Mesenchymal stem cell (in vitro differentiated cells and primary cell): ENCODE measurements at regions not wholly inside any gene's neighbourhood (a gene's known extent, or its start where the extent isn't known, plus 50 kb on each side); places are given as distances from the start of the nearest gene placed in this dataset.
A peak's percentile ranks its signal among the peaks of the same experiment; 100 is the strongest.
"Not testable (repeated sequence)": the region's sequence is repeated elsewhere in the genome, so short reads cannot be mapped to it uniquely, and the experiment has no call there.

Experiments used
- DNase-seq: peaks from one replicate; pipeline ENCODE4 v3.0.0-alpha.2; 2013
- H2AFZ ChIP-seq: one replicate; pipeline ENCODE4 v1.6.1; 2013; ENCODE audit warnings: low read depth, mild to moderate bottlenecking, control low read depth, inconsistent platforms, low read length, moderate library complexity
- H2AK5ac ChIP-seq: 2 replicates; pipeline ENCODE4 v1.6.1; 2013; ENCODE audit warnings: low read length, moderate library complexity, mild to moderate bottlenecking, inconsistent platforms; ENCODE audit not compliant: severe bottlenecking
- H2BK120ac ChIP-seq: one replicate; pipeline ENCODE4 v1.6.1; 2013; ENCODE audit warnings: low read depth, mild to moderate bottlenecking, inconsistent platforms, low read length, moderate library complexity
- H2BK12ac ChIP-seq, 2 experiments: one replicate each; pipeline ENCODE4 v1.6.1; 2013; ENCODE audit warnings: inconsistent platforms in 2 of 2, low read length in 2 of 2, mild to moderate bottlenecking in 2 of 2, moderate library complexity in 2 of 2, control low read depth in 1 of 2
- H2BK15ac ChIP-seq: one replicate; pipeline ENCODE4 v1.6.1; 2013; ENCODE audit warnings: mild to moderate bottlenecking, low read depth, inconsistent platforms; ENCODE audit not compliant: poor library complexity, severe bottlenecking
- H2BK5ac ChIP-seq: 2 replicates; pipeline ENCODE4 v1.6.1; 2013; ENCODE audit warnings: low read depth, mild to moderate bottlenecking, low read length, control low read depth, inconsistent platforms; ENCODE audit not compliant: poor library complexity, severe bottlenecking
- H3K14ac ChIP-seq, 2 experiments: one replicate each; pipeline ENCODE4 v1.6.1; 2013; ENCODE audit warnings: inconsistent platforms in 2 of 2, low read length in 2 of 2, control low read depth in 1 of 2, mild to moderate bottlenecking in 1 of 2, moderate library complexity in 1 of 2
- H3K18ac ChIP-seq, 2 experiments: one replicate each; pipeline ENCODE4 v1.6.1; 2013; ENCODE audit warnings: inconsistent platforms in 2 of 2, low read length in 2 of 2, control low read depth in 1 of 2, low read depth in 1 of 2, mild to moderate bottlenecking in 1 of 2
- H3K23ac ChIP-seq, 2 experiments: one replicate each; pipeline ENCODE4 v1.6.1; 2013; ENCODE audit warnings: inconsistent platforms in 2 of 2, low read length in 2 of 2, mild to moderate bottlenecking in 2 of 2, moderate library complexity in 2 of 2, control low read depth in 1 of 2
- H3K27ac ChIP-seq: 2 replicates; pipeline ENCODE4 v1.5.1; 2013; ENCODE audit warnings: mild to moderate bottlenecking, moderate library complexity, low read length, control low read depth, inconsistent platforms; ENCODE audit not compliant: poor library complexity, severe bottlenecking
- H3K27me3 ChIP-seq, 2 experiments: 2 replicates each; pipeline versions ENCODE4 v1.6.1 to v1.7.0; 2013; ENCODE audit warnings: low read length in 2 of 2, mild to moderate bottlenecking in 2 of 2, moderate library complexity in 2 of 2, control low read depth in 1 of 2, inconsistent platforms in 1 of 2; ENCODE audit not compliant: control insufficient read depth in 1 of 2, insufficient read depth in 1 of 2
- H3K36me3 ChIP-seq, 2 experiments: 2 replicates each; pipeline versions ENCODE4 v1.6.1 to v1.7.0; 2013; ENCODE audit warnings: low read length in 2 of 2, control low read depth in 1 of 2, inconsistent platforms in 1 of 2, low read depth in 1 of 2, mild to moderate bottlenecking in 1 of 2; ENCODE audit not compliant: insufficient read depth in 2 of 2, control insufficient read depth in 1 of 2
- H3K4ac ChIP-seq, 2 experiments: one replicate each; pipeline ENCODE4 v1.6.1; 2013; ENCODE audit warnings: inconsistent platforms in 2 of 2, low read length in 2 of 2, mild to moderate bottlenecking in 2 of 2, moderate library complexity in 2 of 2, control low read depth in 1 of 2, low read depth in 1 of 2
- H3K4me1 ChIP-seq: 2 replicates; pipeline ENCODE4 v1.6.1; 2013; ENCODE audit warnings: low read depth, low read length, control low read depth; ENCODE audit not compliant: control insufficient read depth, insufficient read depth
- H3K4me2 ChIP-seq: 2 replicates; pipeline ENCODE4 v1.6.1; 2013; ENCODE audit warnings: low read length, mild to moderate bottlenecking, inconsistent platforms; ENCODE audit not compliant: poor library complexity, severe bottlenecking
- H3K4me3 ChIP-seq, 2 experiments: 2 replicates each; pipeline versions ENCODE4 v1.5.1 to v1.7.0; 2013; ENCODE audit warnings: low read length in 2 of 2, mild to moderate bottlenecking in 2 of 2, control low read depth in 1 of 2, low read depth in 1 of 2; ENCODE audit not compliant: insufficient read depth in 1 of 2
- H3K79me1 ChIP-seq: replicated peaks from 2 replicates; pipeline ENCODE4 v1.6.1; 2013; ENCODE audit warnings: mild to moderate bottlenecking, control low read depth, low read length, inconsistent platforms; ENCODE audit not compliant: poor library complexity, severe bottlenecking
- H3K9ac ChIP-seq: 2 replicates; pipeline ENCODE4 v1.7.0; 2013; ENCODE audit warnings: mild to moderate bottlenecking, low read length, moderate library complexity
- H3K9me3 ChIP-seq: 2 replicates; pipeline ENCODE4 v1.7.0; 2013; ENCODE audit warnings: mild to moderate bottlenecking, low read length; ENCODE audit not compliant: control insufficient read depth
- H4K8ac ChIP-seq: one replicate; pipeline ENCODE4 v1.6.1; 2013; ENCODE audit warnings: inconsistent platforms, mild to moderate bottlenecking, low read length, moderate library complexity
- H4K91ac ChIP-seq: one replicate; pipeline ENCODE4 v1.6.1; 2013; ENCODE audit warnings: mild to moderate bottlenecking, low read length, inconsistent platforms
- WGBS: methylation state at CpG from one replicate; pipeline ENCODE4 v1.1.7; 2013; ENCODE audit warnings: mixed read lengths; 5-methylcytosine and 5-hydroxymethylcytosine counted together

DNA sequence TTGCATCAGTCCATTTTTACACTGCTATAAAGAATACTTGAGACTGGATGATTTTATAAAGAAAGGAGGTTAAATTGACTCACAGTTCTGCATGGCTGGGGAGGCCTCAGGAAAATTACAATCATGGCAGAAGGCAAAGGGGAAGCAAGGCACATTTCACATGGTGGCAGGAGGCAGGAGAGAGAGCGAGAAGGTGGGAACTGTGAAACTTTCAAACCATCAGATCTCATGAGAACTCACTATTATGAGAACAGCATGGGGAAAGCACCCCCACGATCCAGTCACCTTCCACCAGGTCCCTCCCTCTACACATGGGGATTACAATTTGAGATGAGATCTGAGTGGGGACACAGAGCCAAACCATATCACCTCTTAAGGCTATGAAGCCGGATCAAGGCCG is 441.0 kb upstream of the CBLB start:
- not testable (repeated sequence) for DNase-seq, H3K23ac ChIP-seq, H3K4ac ChIP-seq, H2AK5ac ChIP-seq, H3K27me3 ChIP-seq, H2BK120ac ChIP-seq, H3K27ac ChIP-seq, H3K4me1 ChIP-seq, H3K4me2 ChIP-seq, H3K36me3 ChIP-seq, H2BK12ac ChIP-seq, H4K91ac ChIP-seq, H4K8ac ChIP-seq, H3K18ac ChIP-seq, H2BK5ac ChIP-seq, H3K79me1 ChIP-seq, H3K9me3 ChIP-seq, H2AFZ ChIP-seq, H2BK15ac ChIP-seq, H3K4me3 ChIP-seq, H3K14ac ChIP-seq, H3K9ac ChIP-seq
- 100% methylated on average over 3 of the region's 4 CpGs for WGBS

DNA sequence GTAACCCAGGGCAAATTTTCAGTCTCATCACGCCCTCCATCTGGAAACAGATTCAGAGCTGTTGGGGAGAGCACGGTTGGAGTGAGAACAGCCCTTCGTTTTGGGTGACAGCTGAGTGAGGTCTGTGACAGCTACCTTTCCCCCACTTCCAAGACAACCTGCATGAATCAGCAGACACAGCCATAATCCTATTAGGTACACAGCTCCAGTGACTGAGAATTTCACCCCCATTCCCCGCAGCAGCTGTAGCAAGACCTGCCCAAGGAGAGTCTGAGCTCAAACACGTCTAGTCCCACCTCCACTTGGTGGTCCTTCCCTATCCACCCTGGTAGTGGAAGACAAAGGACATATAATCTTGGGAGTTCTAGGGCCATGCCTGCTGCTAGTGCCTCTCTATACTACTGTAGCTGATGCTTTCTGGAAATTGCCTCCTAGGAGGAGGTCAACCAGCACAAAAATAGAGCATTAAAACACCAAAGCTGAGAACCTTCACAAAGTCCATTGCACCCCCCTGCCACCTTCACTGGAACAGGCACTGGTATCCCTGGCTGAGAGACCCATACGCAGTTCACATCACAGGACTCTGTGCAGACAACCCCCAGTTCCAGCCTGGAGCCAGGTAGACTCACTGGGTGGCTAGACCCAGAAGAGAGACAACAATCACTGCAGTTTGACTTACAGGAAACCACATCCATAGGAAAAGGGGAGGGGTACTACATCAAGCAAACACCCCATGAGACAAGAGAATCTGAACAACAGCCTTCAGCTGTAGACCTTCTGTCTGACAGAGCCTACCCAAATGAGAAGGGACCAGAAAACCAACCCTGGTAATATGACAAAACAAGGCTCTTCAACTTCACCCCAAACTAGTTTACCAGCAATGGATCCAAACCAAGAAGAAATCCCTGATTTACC is 448.6 kb upstream of the CBLB start:
- no peak overlapping the region for H3K4me2 ChIP-seq
- no peak overlapping the region for H3K23ac ChIP-seq
- no peak overlapping the region for H4K91ac ChIP-seq
- no peak overlapping the region for H3K9ac ChIP-seq
- no peak overlapping the region for H2BK120ac ChIP-seq
- peak overlapping the region; percentile 35 for H2AK5ac ChIP-seq
- H3K27me3 ChIP-seq = no peaks in the 10 kb centered on the region
- H2BK5ac ChIP-seq = no peak overlapping the region
- H2AFZ ChIP-seq = no peak overlapping the region
- no peak overlapping the region for H3K4me3 ChIP-seq
- no peak for DNase-seq
- no peak overlapping the region for H3K27ac ChIP-seq
- H3K4me1 ChIP-seq = no peaks in the 10 kb centered on the region
- H2BK15ac ChIP-seq = no peak overlapping the region
- WGBS = 95% methylated on average over 5 of the region's 6 CpGs
- no peaks in the 10 kb centered on the region for H3K79me1 ChIP-seq
- H3K36me3 ChIP-seq = no peaks in the 10 kb centered on the region
- H3K14ac ChIP-seq = peak overlapping the region in 1 of 2 experiments; percentile 41
- H3K18ac ChIP-seq = peak overlapping the region in 1 of 2 experiments; percentile 34
- no peak overlapping the region for H2BK12ac ChIP-seq
- no peak overlapping the region for H4K8ac ChIP-seq
- no peak overlapping the region for H3K4ac ChIP-seq
- H3K9me3 ChIP-seq = no peaks in the 10 kb centered on the region

DNA sequence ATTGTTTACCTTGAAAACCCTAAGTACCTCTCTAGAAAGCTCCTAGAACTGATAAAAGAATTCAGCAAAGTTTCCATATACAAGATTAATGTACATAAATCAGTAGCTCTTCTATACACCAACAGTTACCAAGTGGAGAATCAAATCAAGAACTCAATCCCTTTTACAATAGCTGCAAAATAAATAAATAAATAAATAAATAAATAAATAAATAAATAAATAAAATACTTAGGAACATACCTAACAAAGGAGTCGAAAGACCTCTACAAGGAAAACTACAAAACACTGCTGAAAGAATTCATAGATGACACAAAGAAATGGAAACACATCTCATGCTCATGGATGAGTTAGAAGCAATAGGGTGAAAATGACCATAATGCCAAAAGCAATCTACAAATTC is 452.6 kb upstream of the CBLB start:
- H3K79me1 ChIP-seq, H3K14ac ChIP-seq, H3K27me3 ChIP-seq, DNase-seq, H3K36me3 ChIP-seq, H3K4me2 ChIP-seq, H4K91ac ChIP-seq, H2BK15ac ChIP-seq, H3K9ac ChIP-seq, H3K18ac ChIP-seq, H4K8ac ChIP-seq, H3K23ac ChIP-seq, H3K4me3 ChIP-seq, H3K27ac ChIP-seq, H2AK5ac ChIP-seq, H2BK12ac ChIP-seq, H3K4me1 ChIP-seq, H3K9me3 ChIP-seq, H2AFZ ChIP-seq, H2BK5ac ChIP-seq, H3K4ac ChIP-seq, H2BK120ac ChIP-seq: not testable (repeated sequence)
- WGBS = 80% methylated on average over 1 of the region's 1 CpG

DNA sequence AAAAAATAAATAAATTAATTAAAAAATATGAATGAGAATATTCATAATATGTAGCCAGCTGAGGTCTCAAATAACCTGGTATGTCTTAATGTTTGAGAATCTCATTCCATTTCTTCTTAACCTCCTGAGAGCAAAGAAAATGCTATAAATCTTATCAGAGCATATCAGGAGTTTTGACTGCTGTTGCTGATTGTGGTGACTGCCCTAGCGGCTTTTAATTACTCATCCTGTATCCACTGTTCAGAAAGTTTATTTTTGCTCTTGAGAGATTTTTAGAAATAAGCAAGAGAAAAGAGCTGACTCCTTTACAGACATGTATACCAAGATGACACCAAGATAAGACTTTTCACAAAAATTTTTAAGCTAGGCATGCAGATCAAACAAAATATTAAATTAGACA is 454.8 kb upstream of the CBLB start:
- Histone ChIP-seq H3K4ac (no peak overlapping the region), H2BK12ac (no peak overlapping the region), H4K8ac (no peak overlapping the region), H3K9ac (no peak overlapping the region), H3K4me3 (no peak overlapping the region), H3K79me1 (no peaks in the 10 kb centered on the region), H3K27me3 (no peaks in the 10 kb centered on the region), H2BK120ac (no peak overlapping the region), H3K9me3 (peaks cover 6% of the 10 kb centered on the region), H3K4me2 (no peak overlapping the region), H3K23ac (no peak overlapping the region), H4K91ac (no peak overlapping the region), H2BK15ac (no peak overlapping the region), H3K27ac (no peak overlapping the region), H3K36me3 (no peaks in the 10 kb centered on the region), H3K14ac (no peak overlapping the region), H2BK5ac (no peak overlapping the region), H3K4me1 (no peaks in the 10 kb centered on the region), H2AFZ (no peak overlapping the region), H3K18ac (no peak overlapping the region), H2AK5ac (no peak overlapping the region)
- no CpG with 5 or more reads among the region's 1 CpG for WGBS
- peak; percentile 43 for DNase-seq
